ENCODE measurements at regions not wholly inside any gene's neighbourhood (a gene's known extent, or its start where the extent isn't known, plus 50 kb on each side); places are given as distances from the start of the nearest gene placed in this dataset.

DNA sequence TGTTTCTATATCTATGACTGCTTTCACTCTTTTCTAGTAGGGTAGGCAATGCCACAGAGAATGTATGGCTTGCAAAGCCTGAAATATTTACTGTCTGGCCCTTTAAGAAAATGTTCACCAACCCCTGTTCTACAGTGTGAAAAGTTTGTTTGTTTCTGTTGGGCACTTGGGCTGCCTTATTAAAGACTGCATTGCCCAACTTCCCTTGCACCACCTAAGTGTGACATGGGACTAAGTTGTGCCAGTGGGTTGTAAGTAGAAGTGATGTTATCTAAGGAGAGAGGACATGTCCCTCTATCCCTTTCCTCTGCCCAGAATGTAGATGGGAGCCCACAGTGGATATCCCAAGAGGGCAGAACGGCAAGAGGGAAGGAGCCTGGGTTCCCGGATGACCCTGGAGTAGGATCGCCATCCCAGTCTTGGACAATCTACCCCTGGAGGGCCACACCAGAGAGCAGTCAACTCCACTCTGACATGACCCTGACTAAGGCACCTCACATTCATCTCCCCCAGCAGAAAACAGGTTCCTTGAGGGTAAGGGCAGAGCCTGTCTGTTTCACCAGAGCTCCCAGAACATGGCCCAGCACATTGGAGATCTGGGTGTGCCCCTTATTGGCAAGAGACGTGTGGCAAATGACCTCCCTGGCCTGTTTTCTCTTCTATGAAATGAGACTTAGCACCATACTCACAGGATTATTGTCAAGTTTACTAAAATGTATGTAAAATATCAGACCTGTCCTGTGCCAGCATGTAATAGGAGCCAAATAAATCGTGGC is 138.8 kb downstream of the SMAD6 start:
- no peaks in the 10 kb centered on the region for H3K9me2 ChIP-seq (ENCODE audit: insufficient read depth, low read length)
- H3K4me3 ChIP-seq (ENCODE audit: low read depth, low read length, poor library complexity, severe bottlenecking): no peak overlapping the region
- H3K4me1 ChIP-seq (ENCODE audit: insufficient read depth, low read length, poor library complexity, severe bottlenecking): peaks cover 6% of the 10 kb centered on the region
- intact Hi-C loops (cut with micrococcal nuclease; ENCODE audit: unreplicated experiment): no loop called here
- no peak overlapping the region for H3K27ac ChIP-seq (ENCODE audit: low read depth, low read length, poor library complexity, severe bottlenecking)
- no peaks in the 10 kb centered on the region for H4K20me1 ChIP-seq (ENCODE audit: insufficient read depth, low read length)
- no peak for TF ChIP-seq EZH2phosphoT487 (IDR thresholded peaks at IDR 0.05; ENCODE audit: borderline replicate concordance, low read depth, low read length)
- TF ChIP-seq, protein P1, sequence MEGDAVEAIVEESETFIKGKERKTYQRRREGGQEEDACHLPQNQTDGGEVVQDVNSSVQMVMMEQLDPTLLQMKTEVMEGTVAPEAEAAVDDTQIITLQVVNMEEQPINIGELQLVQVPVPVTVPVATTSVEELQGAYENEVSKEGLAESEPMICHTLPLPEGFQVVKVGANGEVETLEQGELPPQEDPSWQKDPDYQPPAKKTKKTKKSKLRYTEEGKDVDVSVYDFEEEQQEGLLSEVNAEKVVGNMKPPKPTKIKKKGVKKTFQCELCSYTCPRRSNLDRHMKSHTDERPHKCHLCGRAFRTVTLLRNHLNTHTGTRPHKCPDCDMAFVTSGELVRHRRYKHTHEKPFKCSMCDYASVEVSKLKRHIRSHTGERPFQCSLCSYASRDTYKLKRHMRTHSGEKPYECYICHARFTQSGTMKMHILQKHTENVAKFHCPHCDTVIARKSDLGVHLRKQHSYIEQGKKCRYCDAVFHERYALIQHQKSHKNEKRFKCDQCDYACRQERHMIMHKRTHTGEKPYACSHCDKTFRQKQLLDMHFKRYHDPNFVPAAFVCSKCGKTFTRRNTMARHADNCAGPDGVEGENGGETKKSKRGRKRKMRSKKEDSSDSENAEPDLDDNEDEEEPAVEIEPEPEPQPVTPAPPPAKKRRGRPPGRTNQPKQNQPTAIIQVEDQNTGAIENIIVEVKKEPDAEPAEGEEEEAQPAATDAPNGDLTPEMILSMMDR (conservative IDR thresholded peaks at IDR 0.05; ENCODE audit: low read length): no peak
- no TSS peak for BruUV-seq (replicated peaks)
- H3K36me3 ChIP-seq (ENCODE audit: insufficient read depth, low read length): no peaks in the 10 kb centered on the region
- no peaks in the 10 kb centered on the region for H3K9me3 ChIP-seq (ENCODE audit: low read length)
- H3K4me2 ChIP-seq (ENCODE audit: low read length): no peak overlapping the region
- no peak overlapping the region for H2AFZ ChIP-seq (ENCODE audit: low read length)
- DNase-seq (ENCODE audit: low spot score): no peak
- ChIA-PET CTCF (ENCODE audit: unreplicated experiment) (no interaction called here), POLR2A (no interaction called here)
- no peaks in the 10 kb centered on the region for H3K79me2 ChIP-seq (ENCODE audit: insufficient read depth, low read depth, low read length)

DNA sequence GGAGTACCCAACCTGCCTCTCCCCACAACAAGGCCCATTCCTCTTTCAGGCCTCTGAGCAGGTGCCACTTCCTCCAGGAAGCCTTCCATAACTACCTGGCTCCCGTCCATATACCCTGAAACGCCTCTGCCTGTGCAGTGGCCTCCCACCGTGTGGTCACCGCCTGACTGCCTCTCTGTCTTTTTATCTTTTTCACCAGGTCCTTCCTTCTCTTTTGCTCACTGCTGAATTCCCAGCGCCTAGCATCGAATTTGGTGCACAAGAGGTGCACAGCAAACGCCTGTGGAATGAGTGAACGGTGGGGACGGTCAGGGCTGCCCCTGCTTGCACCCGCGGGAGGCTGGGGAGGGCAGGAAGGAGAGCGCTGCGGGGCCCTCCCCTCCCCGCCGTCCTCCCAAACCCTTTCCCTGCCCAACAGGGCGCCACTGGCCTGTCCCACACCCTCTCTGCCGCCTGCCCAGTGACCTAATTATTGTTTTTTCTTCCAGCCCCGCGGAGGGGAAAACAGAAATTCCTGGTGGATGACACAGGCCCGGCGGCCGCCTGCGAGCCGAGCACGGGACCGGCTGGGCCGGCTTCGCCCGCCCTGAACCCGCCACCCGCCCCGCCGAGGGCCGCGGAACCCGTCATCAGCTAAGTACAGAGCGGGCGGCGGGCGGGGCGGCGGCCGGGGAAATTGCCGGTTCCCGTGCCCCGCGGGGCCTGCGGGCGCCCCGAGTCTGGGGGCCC is 140.1 kb downstream of the SMAD6 start:
- Histone ChIP-seq H4K20me1 (ENCODE audit: insufficient read depth, low read length) (no peaks in the 10 kb centered on the region), H3K9me3 (ENCODE audit: low read length) (no peaks in the 10 kb centered on the region), H3K79me2 (ENCODE audit: insufficient read depth, low read depth, low read length) (no peaks in the 10 kb centered on the region), H2AFZ (ENCODE audit: low read length) (no peak overlapping the region), H3K9me2 (ENCODE audit: insufficient read depth, low read length) (no peaks in the 10 kb centered on the region), H3K36me3 (ENCODE audit: insufficient read depth, low read length) (no peaks in the 10 kb centered on the region), H3K4me1 (ENCODE audit: insufficient read depth, low read length, poor library complexity, severe bottlenecking) (peaks cover 6% of the 10 kb centered on the region), H3K4me3 (ENCODE audit: low read depth, low read length, poor library complexity, severe bottlenecking) (no peak overlapping the region), H3K27ac (ENCODE audit: low read depth, low read length, poor library complexity, severe bottlenecking) (no peak overlapping the region), H3K4me2 (ENCODE audit: low read length) (no peak overlapping the region; the same call in 1 of the 2 replicates)
- intact Hi-C loops (cut with micrococcal nuclease; ENCODE audit: unreplicated experiment): no loop called here
- TF ChIP-seq, protein P1 (conservative IDR thresholded peaks at IDR 0.05; ENCODE audit: low read length): no peak
- TF ChIP-seq EZH2phosphoT487 (IDR thresholded peaks at IDR 0.05; ENCODE audit: borderline replicate concordance, low read depth, low read length): no peak
- no TSS peak for BruUV-seq (replicated peaks)
- ChIA-PET POLR2A (no interaction called here), CTCF (ENCODE audit: unreplicated experiment) (no interaction called here)
- no peak for DNase-seq (ENCODE audit: low spot score)

All from OCI-LY7 (cell line).